GM19035 (cell line): ENCODE measurements at regions not wholly inside any gene's neighbourhood (a gene's known extent, or its start where the extent isn't known, plus 50 kb on each side); places are given as distances from the start of the nearest gene placed in this dataset.

Experiments
- ATAC-seq: cut with Tn5 transposase; IDR thresholded peaks from one replicate; pipeline ENCODE4 v1.9.1; 2021; ENCODE audit not compliant: unreplicated experiment

DNA sequence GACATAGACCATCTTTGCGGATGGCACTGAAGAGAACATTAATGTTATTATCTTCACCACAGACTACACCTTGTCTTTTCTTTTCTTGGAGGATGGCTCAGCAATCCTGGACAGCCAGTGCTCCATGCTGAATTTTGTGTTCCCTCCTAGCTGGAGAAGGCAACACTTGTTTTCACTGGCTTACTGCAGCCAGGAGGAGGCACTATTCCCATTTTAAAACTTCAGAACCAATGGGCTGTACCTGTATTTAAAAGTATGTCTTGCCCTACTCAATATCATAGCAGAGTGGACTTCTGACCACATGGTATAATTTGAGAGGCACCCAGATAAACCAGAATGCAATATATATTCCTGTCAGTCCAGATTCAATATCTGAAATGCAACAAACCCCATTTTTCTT lies 53.3 kb upstream of the POGK start:
- ATAC-seq, result no peak

DNA sequence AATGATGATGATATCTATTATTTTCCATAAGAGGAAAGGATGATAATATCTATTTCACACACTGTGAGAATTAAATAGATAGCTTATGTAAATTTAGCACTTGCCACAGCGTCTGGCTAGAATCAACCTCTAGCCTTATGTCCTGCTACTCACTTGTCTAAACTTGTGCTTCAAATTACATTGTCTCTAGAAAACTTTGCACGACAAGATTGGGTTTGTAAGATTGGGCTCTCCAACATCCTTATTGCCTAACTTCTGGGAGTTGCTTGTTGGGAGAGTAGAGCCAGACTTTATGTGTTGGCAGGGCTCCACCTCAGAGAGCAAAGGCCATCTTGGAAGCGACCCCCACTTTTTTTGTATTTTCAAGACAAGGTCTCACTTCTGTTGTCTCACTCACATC lies 50.0 kb upstream of the POGK start:
- no peak for ATAC-seq
